ENCODE measurements at regions not wholly inside any gene's neighbourhood (a gene's known extent, or its start where the extent isn't known, plus 50 kb on each side); places are given as distances from the start of the nearest gene placed in this dataset.

- peaks cover 2% of the 10 kb centered on the region for H3K4me1 Mint-ChIP-seq (ENCODE audit: unreplicated experiment)
- no peak for DNase-seq (ENCODE audit: low spot score)
- no peak overlapping the region for H3K27ac Mint-ChIP-seq (ENCODE audit: unreplicated experiment)
- no peak overlapping the region for H3K4me3 Mint-ChIP-seq (ENCODE audit: unreplicated experiment)
- no peak for TF ChIP-seq CTCF (IDR thresholded peaks at IDR 0.05; ENCODE audit: unreplicated experiment)
- peaks cover 3% of the 10 kb centered on the region for H3K27me3 Mint-ChIP-seq (ENCODE audit: unreplicated experiment)
- H3K36me3 Mint-ChIP-seq (ENCODE audit: low read depth, unreplicated experiment): no peaks in the 10 kb centered on the region
- H3K9me3 Mint-ChIP-seq (ENCODE audit: unreplicated experiment): no peaks in the 10 kb centered on the region
Measured at GRCh38 chr7:41367967-41368882, 334.7 kb downstream of the INHBA start.

- Mint-ChIP-seq H3K27ac (ENCODE audit: unreplicated experiment) (no peak overlapping the region), H3K4me1 (ENCODE audit: unreplicated experiment) (no peaks in the 10 kb centered on the region), H3K27me3 (ENCODE audit: unreplicated experiment) (no peaks in the 10 kb centered on the region), H3K4me3 (ENCODE audit: unreplicated experiment) (no peak overlapping the region), H3K36me3 (ENCODE audit: low read depth, unreplicated experiment) (no peaks in the 10 kb centered on the region), H3K9me3 (ENCODE audit: unreplicated experiment) (no peaks in the 10 kb centered on the region)
- DNase-seq (ENCODE audit: low spot score): no peak
- no peak for TF ChIP-seq CTCF (IDR thresholded peaks at IDR 0.05; ENCODE audit: unreplicated experiment)
Measured at GRCh38 chr7:41351091-41351490, 351.8 kb downstream of the INHBA start.

GRCh38 chr7:41346878-41347277, 356.0 kb downstream of the INHBA start:
- Mint-ChIP-seq H3K36me3 (ENCODE audit: low read depth, unreplicated experiment) (no peaks in the 10 kb centered on the region), H3K27me3 (ENCODE audit: unreplicated experiment) (no peaks in the 10 kb centered on the region), H3K4me3 (ENCODE audit: unreplicated experiment) (no peak overlapping the region), H3K4me1 (ENCODE audit: unreplicated experiment) (no peaks in the 10 kb centered on the region), H3K9me3 (ENCODE audit: unreplicated experiment) (no peaks in the 10 kb centered on the region), H3K27ac (ENCODE audit: unreplicated experiment) (no peak overlapping the region)
- no peak for TF ChIP-seq CTCF (IDR thresholded peaks at IDR 0.05; ENCODE audit: unreplicated experiment)
- no peak for DNase-seq (ENCODE audit: low spot score)

GRCh38 chr7:41339913-41340676, 362.8 kb downstream of the INHBA start:
- no peaks in the 10 kb centered on the region for H3K36me3 Mint-ChIP-seq (ENCODE audit: low read depth, unreplicated experiment)
- no peaks in the 10 kb centered on the region for H3K4me1 Mint-ChIP-seq (ENCODE audit: unreplicated experiment)
- no peak overlapping the region for H3K4me3 Mint-ChIP-seq (ENCODE audit: unreplicated experiment)
- no peaks in the 10 kb centered on the region for H3K27me3 Mint-ChIP-seq (ENCODE audit: unreplicated experiment)
- no peaks in the 10 kb centered on the region for H3K9me3 Mint-ChIP-seq (ENCODE audit: unreplicated experiment)
- TF ChIP-seq CTCF (IDR thresholded peaks at IDR 0.05; ENCODE audit: unreplicated experiment): no peak
- no peak overlapping the region for H3K27ac Mint-ChIP-seq (ENCODE audit: unreplicated experiment)
- no peak for DNase-seq (ENCODE audit: low spot score)

GRCh38 chr7:41336981-41337380, 365.9 kb downstream of the INHBA start:
- Mint-ChIP-seq H3K27ac (ENCODE audit: unreplicated experiment) (no peak overlapping the region), H3K4me1 (ENCODE audit: unreplicated experiment) (no peaks in the 10 kb centered on the region), H3K9me3 (ENCODE audit: unreplicated experiment) (no peaks in the 10 kb centered on the region), H3K4me3 (ENCODE audit: unreplicated experiment) (no peak overlapping the region), H3K27me3 (ENCODE audit: unreplicated experiment) (no peaks in the 10 kb centered on the region), H3K36me3 (ENCODE audit: low read depth, unreplicated experiment) (no peaks in the 10 kb centered on the region)
- TF ChIP-seq CTCF (IDR thresholded peaks at IDR 0.05; ENCODE audit: unreplicated experiment): no peak
- no peak for DNase-seq (ENCODE audit: low spot score)
